Heart left ventricle (tissue), 16 donors: ENCODE measurements at regions not wholly inside any gene's neighbourhood (a gene's known extent, or its start where the extent isn't known, plus 50 kb on each side); places are given as distances from the start of the nearest gene placed in this dataset.
A peak's percentile ranks its signal among the peaks of the same experiment; 100 is the strongest.

Source experiments
- ATAC-seq, 4 donors: fragments of 200-7000 bp; cut with Tn5 transposase; one replicate each; pipeline ENCODE4 v1.9.1; 2020 to 2022; ENCODE audit warnings: moderate library complexity in 4 of 4, mild to moderate bottlenecking in 3 of 4, moderate number of reproducible peaks in 1 of 4
- DNase-seq, 5 donors: peaks; one replicate each; pipeline ENCODE4 v3.0.0-alpha.2; 2020
- H3K27ac ChIP-seq, 12 donors: fragments of 200-600 bp; sonication (generic) in 4 of 12; one replicate each; pipeline versions ENCODE4 v1.5.0 to v1.8.0; 2016 to 2022; ENCODE audit warnings: mild to moderate bottlenecking in 2 of 12
- H3K27me3 ChIP-seq, 9 donors: fragments of 200-600 bp; sonication (generic) in 2 of 9; one replicate each; pipeline versions ENCODE4 v1.5.1 to v1.8.0; 2016 to 2022; ENCODE audit warnings: mild to moderate bottlenecking in 3 of 9
- H3K36me3 ChIP-seq, 9 donors: fragments of 200-600 bp; sonication (generic) in 2 of 9; one replicate each; pipeline versions ENCODE4 v1.5.0 to v1.8.0; 2018 to 2022; ENCODE audit warnings: mild to moderate bottlenecking in 2 of 9
- H3K4me1 ChIP-seq, 12 donors: fragments of 200-600 bp; sonication (generic) in 4 of 12; one replicate each; pipeline versions ENCODE4 v1.5.0 to v1.8.0; 2016 to 2022; ENCODE audit warnings: mild to moderate bottlenecking in 3 of 12
- H3K4me3 ChIP-seq, 12 donors: fragments of 200-600 bp; sonication (generic) in 4 of 12; one replicate each; pipeline versions ENCODE4 v1.5.0 to v1.8.0; 2017 to 2022; ENCODE audit warnings: mild to moderate bottlenecking in 9 of 12, moderate library complexity in 4 of 12
- H3K9me3 ChIP-seq, 12 donors: fragments of 200-600 bp; sonication (generic) in 4 of 12; one replicate each; pipeline versions ENCODE4 v1.5.0 to v1.8.0; 2016 to 2022; ENCODE audit warnings: mild to moderate bottlenecking in 1 of 12
- CTCF ChIP-seq, 12 donors: fragments of 200-600 bp; sonication (generic) in 4 of 12; IDR thresholded peaks; one replicate each; pipeline versions ENCODE4 v1.5.0 to v1.8.0; 2018 to 2022; ENCODE audit warnings: antibody characterized with exemption in 12 of 12, mild to moderate bottlenecking in 5 of 12
- POLR2A ChIP-seq, 2 donors: fragments of 450-650 bp; IDR thresholded peaks; one replicate each; pipeline ENCODE4 v1.6.1; 2017; ENCODE audit warnings: antibody characterized with exemption in 2 of 2, mild to moderate bottlenecking in 2 of 2, moderate library complexity in 2 of 2
- whole genome bisulfite sequencing, 4 donors: extraction: QIAGEN DNeasy Blood & Tissue Kit in 2 of 4; methylation state at CpG; one replicate each; pipeline versions ENCODE4 v1.1.5 to v1.1.7; 2013 to 2018; 5-methylcytosine and 5-hydroxymethylcytosine counted together
- intact Hi-C, 10 donors: fragments of 100-400 bp; cut with DNase I; formaldehyde crosslinking; loops; one replicate each; pipeline versions ENCODE4 v1.11.1 to v1.14.2; 2022
- donor health status: ischemic (EF 13 %, LVEDD 7.1; RV severe dilation, severe dysfunction).
- donor health status: healthy with polysubstance abuse.
- donor health status: DM: no; HTN: yes; CAD: no.
- donor health status: DM: no; HTN: no; CAD: no.
- donor health status: ischemic (EF 25% LVEDD 6.9; RV normal size, moderate dysfunction).
- donor health status: ischemic (EF 25% LVEDD 5.7; RV mildly dilated, moderate dysfunction).
- donor health status: healthy.
- donor health status: DM: yes; HTN: yes; CAD: no.
- donor health status: ischemic (EF 35%, LVEDD 5.7; RV mildly dilated, moderate dysfunction).
- donor health status: nonischemic (EF 11% LVEDD 7.7; RV severe dilation, severe dysfunction).
- donor health status: DM: yes; HTN: yes; CAD: no.
- donor health status: PGD.
- donor health status: ischemic (EF 29% LVEDD 5.4; RV normal size, mild dysfunction).
- donor health status: nonischemic (EF 23%, LVEDD 6.1; RV moderate dilation, normal function).

- peaks cover 0 to 3% (median 0%) of the 10 kb centered on the region in 9 donors for H3K27me3 ChIP-seq
- intact Hi-C loops = no loop called here
- TF ChIP-seq CTCF (IDR thresholded peaks at IDR 0.05) = no peak
- no peak for TF ChIP-seq POLR2A (IDR thresholded peaks at IDR 0.05)
- no peak for DNase-seq
- no peak overlapping the region for H3K4me3 ChIP-seq
- no peaks in the 10 kb centered on the region for H3K36me3 ChIP-seq
- no peaks in the 10 kb centered on the region for H3K9me3 ChIP-seq
- H3K27ac ChIP-seq = peak overlapping the region in 4 of 12 donors; percentile 31 to 75 (median 56)
- WGBS, 4 donors = 43 to 73% (median 52%) methylated on average over 1 of the region's 1 CpG
- ATAC-seq = peak; percentile 72 to 81 (median 76)
- H3K4me1 ChIP-seq = peaks cover 0 to 16% (median 2%) of the 10 kb centered on the region in 12 donors
Measured at GRCh38 chr11:116472651-116473050, 300.1 kb downstream of the BUD13 start.

- Histone ChIP-seq H3K36me3 (no peaks in the 10 kb centered on the region), H3K27ac (peak overlapping the region in 1 of 12 donors; percentile 68), H3K4me3 (no peak overlapping the region), H3K27me3 (peaks cover 0 to 6% (median 0%) of the 10 kb centered on the region in 9 donors), H3K9me3 (no peaks in the 10 kb centered on the region), H3K4me1 (peaks cover 0 to 16% (median 2%) of the 10 kb centered on the region in 12 donors)
- no peak for DNase-seq
- no peak for ATAC-seq
- 56 to 75% (median 59%) methylated on average over 3 of the region's 3 CpGs for WGBS, 4 donors
- no peak for TF ChIP-seq CTCF (IDR thresholded peaks at IDR 0.05)
- TF ChIP-seq POLR2A (IDR thresholded peaks at IDR 0.05) = no peak
- intact Hi-C loops = no loop called here
Measured at GRCh38 chr11:116471608-116472256, 301.1 kb downstream of the BUD13 start.

- Histone ChIP-seq H3K36me3 (no peaks in the 10 kb centered on the region), H3K9me3 (no peaks in the 10 kb centered on the region), H3K27ac (no peak overlapping the region), H3K27me3 (peaks cover 0 to 9% (median 0%) of the 10 kb centered on the region in 9 donors), H3K4me3 (no peak overlapping the region), H3K4me1 (peaks cover 0 to 16% (median 2%) of the 10 kb centered on the region in 12 donors)
- TF ChIP-seq POLR2A (IDR thresholded peaks at IDR 0.05) (no peak), CTCF (IDR thresholded peaks at IDR 0.05) (no peak)
- ATAC-seq (no peak), DNase-seq (no peak)
- intact Hi-C loops = no loop called here
- 72 to 90% (median 81%) methylated on average over 1 to 2 of the region's 2 CpGs for WGBS, 4 donors
Measured at GRCh38 chr11:116468699-116469098, 304.1 kb downstream of the BUD13 start.

- WGBS, 4 donors = 70 to 78% (median 71%) methylated on average over 6 of the region's 6 CpGs
- DNase-seq (no peak), ATAC-seq (no peak)
- H3K4me1 ChIP-seq = peaks cover 0 to 10% (median under 1%) of the 10 kb centered on the region in 12 donors
- peaks cover 0 to 9% (median 0%) of the 10 kb centered on the region in 9 donors for H3K27me3 ChIP-seq
- intact Hi-C loops = no loop called here
- no peaks in the 10 kb centered on the region for H3K36me3 ChIP-seq
- no peak overlapping the region for H3K27ac ChIP-seq
- no peak for TF ChIP-seq CTCF (IDR thresholded peaks at IDR 0.05)
- no peaks in the 10 kb centered on the region for H3K9me3 ChIP-seq
- H3K4me3 ChIP-seq = no peak overlapping the region
Measured at GRCh38 chr11:116467823-116468222, 305.0 kb downstream of the BUD13 start.
